ENCODE measurements at regions not wholly inside any gene's neighbourhood (a gene's known extent, or its start where the extent isn't known, plus 50 kb on each side); places are given as distances from the start of the nearest gene placed in this dataset.

DNA sequence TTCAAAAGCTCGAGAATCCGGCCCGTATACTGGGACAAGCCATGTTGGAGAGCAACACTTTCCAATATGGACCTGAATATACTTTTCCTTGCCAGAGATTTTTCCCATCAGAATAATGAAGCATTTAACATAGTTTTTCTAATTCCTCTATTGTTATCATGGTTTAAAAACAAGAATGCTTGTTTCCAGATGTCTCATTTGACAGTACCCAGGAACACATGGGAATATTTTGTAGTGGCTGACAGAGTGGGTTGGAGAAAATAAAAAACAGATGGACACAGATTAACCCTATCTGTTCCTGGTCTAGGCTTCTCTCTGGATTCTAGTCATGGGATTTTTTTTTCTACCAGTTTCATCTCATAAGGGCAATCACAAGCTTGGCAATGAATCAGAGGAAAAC lies 164.8 kb upstream of the CEP162 start:
- Histone ChIP-seq H3K27ac (ENCODE audit: low read depth, low read length) (no peak overlapping the region), H3K27me3 (ENCODE audit: control insufficient read depth, low read length) (no peaks in the 10 kb centered on the region), H3K79me2 (ENCODE audit: control insufficient read depth, low read length) (no peaks in the 10 kb centered on the region), H3K36me3 (ENCODE audit: control insufficient read depth, low read length) (no peaks in the 10 kb centered on the region), H3F3A (ENCODE audit: control insufficient read depth, insufficient read depth) (no peaks in the 10 kb centered on the region), H3K4me1 (ENCODE audit: control insufficient read depth, low read length) (no peaks in the 10 kb centered on the region), H3K9me3 (ENCODE audit: control insufficient read depth, insufficient read depth, low read length) (no peaks in the 10 kb centered on the region), H3K4me3 (ENCODE audit: low read length) (no peak overlapping the region), H3K9me2 (replicated peaks; ENCODE audit: control insufficient read depth, low read length) (no peaks in the 10 kb centered on the region), H3K4me2 (ENCODE audit: low read length) (no peak overlapping the region), H4K20me1 (ENCODE audit: control insufficient read depth, insufficient read depth, low read depth, low read length) (no peaks in the 10 kb centered on the region)
- no peak for TF ChIP-seq EZH2phosphoT487 (IDR thresholded peaks at IDR 0.05; ENCODE audit: borderline replicate concordance, low read length)
- TF ChIP-seq, protein P1, sequence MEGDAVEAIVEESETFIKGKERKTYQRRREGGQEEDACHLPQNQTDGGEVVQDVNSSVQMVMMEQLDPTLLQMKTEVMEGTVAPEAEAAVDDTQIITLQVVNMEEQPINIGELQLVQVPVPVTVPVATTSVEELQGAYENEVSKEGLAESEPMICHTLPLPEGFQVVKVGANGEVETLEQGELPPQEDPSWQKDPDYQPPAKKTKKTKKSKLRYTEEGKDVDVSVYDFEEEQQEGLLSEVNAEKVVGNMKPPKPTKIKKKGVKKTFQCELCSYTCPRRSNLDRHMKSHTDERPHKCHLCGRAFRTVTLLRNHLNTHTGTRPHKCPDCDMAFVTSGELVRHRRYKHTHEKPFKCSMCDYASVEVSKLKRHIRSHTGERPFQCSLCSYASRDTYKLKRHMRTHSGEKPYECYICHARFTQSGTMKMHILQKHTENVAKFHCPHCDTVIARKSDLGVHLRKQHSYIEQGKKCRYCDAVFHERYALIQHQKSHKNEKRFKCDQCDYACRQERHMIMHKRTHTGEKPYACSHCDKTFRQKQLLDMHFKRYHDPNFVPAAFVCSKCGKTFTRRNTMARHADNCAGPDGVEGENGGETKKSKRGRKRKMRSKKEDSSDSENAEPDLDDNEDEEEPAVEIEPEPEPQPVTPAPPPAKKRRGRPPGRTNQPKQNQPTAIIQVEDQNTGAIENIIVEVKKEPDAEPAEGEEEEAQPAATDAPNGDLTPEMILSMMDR (IDR thresholded peaks at IDR 0.05; ENCODE audit: low read depth, low read length, poor library complexity, severe bottlenecking) = no peak

DNA sequence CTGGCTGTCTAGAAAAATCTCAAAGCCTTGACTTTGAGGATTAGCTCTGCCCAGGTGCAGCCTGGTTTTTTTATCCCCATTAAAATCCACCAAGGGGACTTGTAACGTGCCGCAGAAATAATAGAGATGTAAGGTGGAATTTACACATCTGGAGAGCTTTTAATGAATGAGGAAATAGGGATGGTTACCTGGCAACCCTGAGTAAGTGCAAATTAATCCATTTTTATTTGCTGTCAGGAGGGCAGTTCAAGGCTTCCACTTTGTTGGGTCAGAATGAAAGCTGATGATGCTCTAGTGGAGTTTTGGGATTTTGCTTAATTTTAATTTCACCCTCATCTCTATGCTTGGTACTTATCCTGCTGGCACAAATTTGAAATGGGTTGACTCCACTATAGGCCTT lies 163.4 kb upstream of the CEP162 start:
- H3K4me2 ChIP-seq (ENCODE audit: low read length) = no peak overlapping the region
- no peak for TF ChIP-seq EZH2phosphoT487 (IDR thresholded peaks at IDR 0.05; ENCODE audit: borderline replicate concordance, low read length)
- TF ChIP-seq, protein P1 (IDR thresholded peaks at IDR 0.05; ENCODE audit: low read depth, low read length, poor library complexity, severe bottlenecking) = no peak
- H3K4me1 ChIP-seq (ENCODE audit: control insufficient read depth, low read length) = no peaks in the 10 kb centered on the region
- H3K27ac ChIP-seq (ENCODE audit: low read depth, low read length) = no peak overlapping the region
- no peaks in the 10 kb centered on the region for H3K9me2 ChIP-seq (replicated peaks; ENCODE audit: control insufficient read depth, low read length)
- H4K20me1 ChIP-seq (ENCODE audit: control insufficient read depth, insufficient read depth, low read depth, low read length) = no peaks in the 10 kb centered on the region
- no peaks in the 10 kb centered on the region for H3K36me3 ChIP-seq (ENCODE audit: control insufficient read depth, low read length)
- H3K4me3 ChIP-seq (ENCODE audit: low read length) = no peak overlapping the region
- no peaks in the 10 kb centered on the region for H3K27me3 ChIP-seq (ENCODE audit: control insufficient read depth, low read length)
- no peaks in the 10 kb centered on the region for H3K79me2 ChIP-seq (ENCODE audit: control insufficient read depth, low read length)
- no peaks in the 10 kb centered on the region for H3K9me3 ChIP-seq (ENCODE audit: control insufficient read depth, insufficient read depth, low read length)
- no peaks in the 10 kb centered on the region for H3F3A ChIP-seq (ENCODE audit: control insufficient read depth, insufficient read depth)

DNA sequence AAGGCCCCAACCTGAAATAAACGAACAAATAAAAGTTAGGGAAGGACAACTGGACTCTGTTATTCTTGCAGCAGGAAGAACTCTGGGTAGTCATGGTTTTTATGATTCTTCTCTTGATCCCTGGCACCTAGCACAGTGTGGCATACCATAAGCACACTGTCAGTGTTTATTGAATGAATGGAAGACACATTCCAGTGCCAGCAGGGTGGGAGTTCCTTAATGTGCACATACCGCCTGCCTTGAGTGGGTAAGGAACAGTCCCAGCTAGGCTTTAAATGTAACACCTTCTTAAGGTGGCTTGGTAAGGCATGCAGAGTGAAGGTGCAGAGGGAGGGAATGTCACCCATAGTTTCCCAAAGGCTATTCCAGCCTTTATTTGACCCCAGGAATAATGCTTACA lies 162.9 kb upstream of the CEP162 start:
- Histone ChIP-seq H3K4me2 (ENCODE audit: low read length) (no peak overlapping the region), H3K9me2 (replicated peaks; ENCODE audit: control insufficient read depth, low read length) (no peaks in the 10 kb centered on the region), H3K27me3 (ENCODE audit: control insufficient read depth, low read length) (no peaks in the 10 kb centered on the region), H3K4me3 (ENCODE audit: low read length) (no peak overlapping the region), H4K20me1 (ENCODE audit: control insufficient read depth, insufficient read depth, low read depth, low read length) (no peaks in the 10 kb centered on the region), H3K27ac (ENCODE audit: low read depth, low read length) (no peak overlapping the region), H3K79me2 (ENCODE audit: control insufficient read depth, low read length) (no peaks in the 10 kb centered on the region), H3K9me3 (ENCODE audit: control insufficient read depth, insufficient read depth, low read length) (no peaks in the 10 kb centered on the region), H3K4me1 (ENCODE audit: control insufficient read depth, low read length) (no peaks in the 10 kb centered on the region), H3K36me3 (ENCODE audit: control insufficient read depth, low read length) (no peaks in the 10 kb centered on the region), H3F3A (ENCODE audit: control insufficient read depth, insufficient read depth) (no peaks in the 10 kb centered on the region)
- no peak for TF ChIP-seq EZH2phosphoT487 (IDR thresholded peaks at IDR 0.05; ENCODE audit: borderline replicate concordance, low read length)
- TF ChIP-seq, protein P1 (IDR thresholded peaks at IDR 0.05; ENCODE audit: low read depth, low read length, poor library complexity, severe bottlenecking) = no peak

DNA sequence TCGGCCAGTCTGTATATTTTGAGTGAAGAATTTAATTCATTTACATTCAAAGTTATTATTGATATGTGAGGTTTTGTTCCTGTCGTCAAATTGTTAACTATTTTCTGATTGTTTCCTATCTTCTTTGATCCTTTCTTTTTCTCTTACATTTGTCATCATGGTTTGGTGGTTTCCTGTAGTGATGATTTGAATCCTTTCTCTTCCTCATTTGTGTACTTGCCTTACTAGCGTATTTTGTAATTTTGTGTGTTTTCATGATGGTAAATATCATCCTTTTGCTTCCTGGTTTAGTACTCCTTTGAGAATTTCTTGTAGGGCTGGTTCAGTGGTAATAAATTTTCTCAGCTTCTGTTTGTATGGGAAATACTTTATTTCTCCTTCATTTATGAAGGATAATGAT lies 151.7 kb upstream of the CEP162 start:
- Histone ChIP-seq H3K79me2 (ENCODE audit: control insufficient read depth, low read length) (no peaks in the 10 kb centered on the region), H4K20me1 (ENCODE audit: control insufficient read depth, insufficient read depth, low read depth, low read length) (no peaks in the 10 kb centered on the region), H3K9me2 (replicated peaks; ENCODE audit: control insufficient read depth, low read length) (no peaks in the 10 kb centered on the region), H3K4me3 (ENCODE audit: low read length) (no peak overlapping the region), H3K27me3 (ENCODE audit: control insufficient read depth, low read length) (no peaks in the 10 kb centered on the region), H3F3A (ENCODE audit: control insufficient read depth, insufficient read depth) (no peaks in the 10 kb centered on the region), H3K36me3 (ENCODE audit: control insufficient read depth, low read length) (no peaks in the 10 kb centered on the region), H3K4me2 (ENCODE audit: low read length) (no peak overlapping the region), H3K27ac (ENCODE audit: low read depth, low read length) (no peak overlapping the region), H3K9me3 (ENCODE audit: control insufficient read depth, insufficient read depth, low read length) (no peaks in the 10 kb centered on the region), H3K4me1 (ENCODE audit: control insufficient read depth, low read length) (no peaks in the 10 kb centered on the region)
- TF ChIP-seq, protein P1 (IDR thresholded peaks at IDR 0.05; ENCODE audit: low read depth, low read length, poor library complexity, severe bottlenecking) = no peak
- TF ChIP-seq EZH2phosphoT487 (IDR thresholded peaks at IDR 0.05; ENCODE audit: borderline replicate concordance, low read length) = no peak
